GM18519 (cell line): ENCODE measurements at regions not wholly inside any gene's neighbourhood (a gene's known extent, or its start where the extent isn't known, plus 50 kb on each side); places are given as distances from the start of the nearest gene placed in this dataset.
A peak's percentile ranks its signal among the peaks of the same experiment; 100 is the strongest.
"Not testable (repeated sequence)": the region's sequence is repeated elsewhere in the genome, so short reads cannot be mapped to it uniquely, and the experiment has no call there.

ENCODE experiments used
- ATAC-seq: cut with Tn5 transposase; IDR thresholded peaks from one replicate; pipeline ENCODE4 v1.9.1; 2021; ENCODE audit warnings: mild to moderate bottlenecking, moderate library complexity; ENCODE audit not compliant: unreplicated experiment, low FRiP score

- ATAC-seq, result no peak
Measured at GRCh38 chr6:120395330-120395729, 939.0 kb downstream of the TBC1D32 start.

GRCh38 chr6:120392941-120393340 is 941.3 kb downstream of the TBC1D32 start:
- ATAC-seq, result no peak

GRCh38 chr6:120384671-120385070 is 949.6 kb downstream of the TBC1D32 start:
- no peak for ATAC-seq

- no peak for ATAC-seq
Measured at GRCh38 chr6:120383681-120384080, 950.6 kb downstream of the TBC1D32 start.

- ATAC-seq, result peak; percentile 90
Measured at GRCh38 chr6:120378582-120379220, 955.6 kb downstream of the TBC1D32 start.

GRCh38 chr6:120373185-120373584 is 961.1 kb downstream of the TBC1D32 start:
- ATAC-seq, result no peak

- ATAC-seq, result no peak
Measured at GRCh38 chr6:120363429-120363828, 970.9 kb downstream of the TBC1D32 start.

- not testable (repeated sequence) for ATAC-seq
Measured at GRCh38 chr6:120358535-120358934, 975.7 kb downstream of the TBC1D32 start.

- no peak for ATAC-seq
Measured at GRCh38 chr6:120357447-120357846, 976.8 kb downstream of the TBC1D32 start.

GRCh38 chr6:120355822-120356221 is 978.5 kb downstream of the TBC1D32 start:
- ATAC-seq, result no peak

- no peak for ATAC-seq
Measured at GRCh38 chr6:120354452-120355098, 979.7 kb downstream of the TBC1D32 start.

- no peak for ATAC-seq
Measured at GRCh38 chr6:120352491-120352890, 981.8 kb downstream of the TBC1D32 start.

GRCh38 chr6:120348926-120349325 is 985.4 kb downstream of the TBC1D32 start:
- ATAC-seq, result no peak

GRCh38 chr6:120328521-120328920 is 979.0 kb upstream of the MAN1A1 start:
- ATAC-seq, result no peak

GRCh38 chr6:120320481-120321162 is 971.1 kb upstream of the MAN1A1 start:
- no peak for ATAC-seq

- no peak for ATAC-seq
Measured at GRCh38 chr6:120304223-120304622, 954.7 kb upstream of the MAN1A1 start.

- no peak for ATAC-seq
Measured at GRCh38 chr6:120303527-120303926, 954.0 kb upstream of the MAN1A1 start.

GRCh38 chr6:120302041-120302440 is 952.5 kb upstream of the MAN1A1 start:
- no peak for ATAC-seq

- no peak for ATAC-seq
Measured at GRCh38 chr6:120290964-120291363, 941.4 kb upstream of the MAN1A1 start.

GRCh38 chr6:120282005-120282404 is 932.4 kb upstream of the MAN1A1 start:
- no peak for ATAC-seq

GRCh38 chr6:120279466-120280167 is 930.1 kb upstream of the MAN1A1 start:
- no peak for ATAC-seq
